HEK293 (cell line): ENCODE measurements at regions not wholly inside any gene's neighbourhood (a gene's known extent, or its start where the extent isn't known, plus 50 kb on each side); places are given as distances from the start of the nearest gene placed in this dataset.

Experiments
- CTCF ChIA-PET: fragments of 350-600 bp; formaldehyde crosslinking; extraction: SDS; loops from one replicate; lab custom pipeline; 2021; ENCODE audit warnings: antibody characterized with exemption; lab: Yijun Ruan, JAX
- POLR2A ChIA-PET: fragments of 300-600 bp; formaldehyde crosslinking; extraction: SDS; loops from one replicate; lab custom pipeline; 2020; ENCODE audit warnings: antibody characterized with exemption, inconsistent platforms; lab: Yijun Ruan, JAX
- H3K27ac ChIP-seq: fragments of 200-500 bp; sonication (Bioruptor generic); 2 replicates; pipeline ENCODE4 v1.5.1; 2014; ENCODE audit warnings: low read depth, low read length, control low read depth, inconsistent platforms; ENCODE audit errors: extremely low read depth
- H3K36me3 ChIP-seq, 2 experiments: fragments of 200-500 bp in 1 of 2; sonication (Bioruptor generic) in 1 of 2; 1 replicate in 1 of 2; 2 replicates in 1 of 2; pipeline ENCODE4 v1.5.1; 2014 to 2017; ENCODE audit warnings: inconsistent platforms in 2 of 2, low read length in 2 of 2; ENCODE audit not compliant: control insufficient read depth in 2 of 2, insufficient read depth in 1 of 2
- H3K4me1 ChIP-seq: fragments of 200-500 bp; sonication (Bioruptor generic); 2 replicates; pipeline ENCODE4 v1.5.1; 2014; ENCODE audit warnings: mild to moderate bottlenecking, low read length, inconsistent platforms; ENCODE audit not compliant: control insufficient read depth, insufficient read depth
- H3K4me3 ChIP-seq: 2 replicates; pipeline ENCODE4 v1.5.1; 2011; ENCODE audit warnings: low read depth, mild to moderate bottlenecking, control low read depth, low read length, moderate library complexity
- H3K9me3 ChIP-seq: fragments of 200-500 bp; sonication (Bioruptor generic); 2 replicates; pipeline ENCODE4 v1.5.1; 2014; ENCODE audit warnings: low read depth, low read length, inconsistent platforms; ENCODE audit not compliant: control insufficient read depth, insufficient read depth
- BCL11A ChIP-seq: fragments of 450-650 bp; formaldehyde crosslinking; IDR thresholded peaks from 2 replicates; pipeline ENCODE4 v1.5.1; 2016; ENCODE audit warnings: low read depth, missing biosample characterization, missing genetic modification characterization
- GLI2 ChIP-seq: fragments of 450-650 bp; formaldehyde crosslinking; IDR thresholded peaks from 2 replicates; pipeline ENCODE4; 2017; ENCODE audit warnings: missing biosample characterization, missing genetic modification characterization, low read depth, borderline replicate concordance
- GLI4 ChIP-seq: fragments of 450-650 bp; formaldehyde crosslinking; IDR thresholded peaks from 2 replicates; pipeline ENCODE4 v1.5.1; 2016; ENCODE audit warnings: missing biosample characterization, missing genetic modification characterization
- OSR2 ChIP-seq: fragments of 450-650 bp; formaldehyde crosslinking; IDR thresholded peaks from 2 replicates; pipeline ENCODE4 v1.5.1; 2016; ENCODE audit warnings: missing biosample characterization, missing genetic modification characterization
- TRIM28 ChIP-seq: IDR thresholded peaks from 2 replicates; pipeline ENCODE4 v1.6.1; 2011; ENCODE audit warnings: low read length, control low read depth, borderline replicate concordance
- ZNF112 ChIP-seq: fragments of 450-650 bp; formaldehyde crosslinking; IDR thresholded peaks from 2 replicates; pipeline ENCODE4 v1.5.0; 2017; ENCODE audit warnings: missing biosample characterization, missing genetic modification characterization
- ZNF114 ChIP-seq: fragments of 450-650 bp; formaldehyde crosslinking; IDR thresholded peaks from 2 replicates; pipeline ENCODE4 v1.5.0; 2017; ENCODE audit warnings: missing biosample characterization, missing genetic modification characterization
- ZNF155 ChIP-seq: fragments of 450-650 bp; formaldehyde crosslinking; IDR thresholded peaks from 2 replicates; pipeline ENCODE4 v1.5.1; 2016; ENCODE audit warnings: missing biosample characterization, missing genetic modification characterization
- ZNF248 ChIP-seq: fragments of 450-650 bp; formaldehyde crosslinking; IDR thresholded peaks from 2 replicates; pipeline ENCODE4 v1.5.1; 2017; ENCODE audit warnings: missing biosample characterization, missing genetic modification characterization
- ZNF274 ChIP-seq, 2 experiments: fragments of 200-500 bp in 1 of 2; fragments of 450-650 bp in 1 of 2; sonication (Bioruptor generic) in 1 of 2; formaldehyde crosslinking in 1 of 2; IDR thresholded peaks; 2 replicates each; pipeline versions ENCODE4 v1.5.1 to v1.6.1; 2014 to 2016; ENCODE audit warnings: borderline replicate concordance in 1 of 2, inconsistent platforms in 1 of 2, low read length in 1 of 2, missing biosample characterization in 1 of 2, missing genetic modification characterization in 1 of 2
- ZNF324 ChIP-seq: fragments of 450-650 bp; formaldehyde crosslinking; IDR thresholded peaks from 2 replicates; pipeline ENCODE4 v1.5.1; 2016; ENCODE audit warnings: missing biosample characterization, missing genetic modification characterization
- ZNF426 ChIP-seq: fragments of 450-650 bp; formaldehyde crosslinking; IDR thresholded peaks from 2 replicates; pipeline ENCODE4 v1.5.1; 2017; ENCODE audit warnings: missing biosample characterization, missing genetic modification characterization, mild to moderate bottlenecking, inconsistent platforms, moderate library complexity
- ZNF544 ChIP-seq: fragments of 450-650 bp; formaldehyde crosslinking; IDR thresholded peaks from 2 replicates; pipeline ENCODE4 v1.5.0; 2017; ENCODE audit warnings: missing biosample characterization, missing genetic modification characterization
- ZNF785 ChIP-seq: fragments of 450-650 bp; formaldehyde crosslinking; IDR thresholded peaks from 2 replicates; pipeline ENCODE4 v1.5.1; 2016; ENCODE audit warnings: missing biosample characterization, missing genetic modification characterization
- ZSCAN16 ChIP-seq: fragments of 450-650 bp; formaldehyde crosslinking; IDR thresholded peaks from 2 replicates; pipeline ENCODE4 v1.5.1; 2016; ENCODE audit warnings: missing biosample characterization, missing genetic modification characterization
- ZSCAN30 ChIP-seq: fragments of 450-650 bp; IDR thresholded peaks from 2 replicates; pipeline ENCODE4 v1.5.1; 2018; ENCODE audit warnings: missing biosample characterization, mild to moderate bottlenecking, missing genetic modification characterization, moderate library complexity
- TF ChIP-seq, protein P1 (sequence below): fragments of 450-650 bp; formaldehyde crosslinking; IDR thresholded peaks from 2 replicates; pipeline ENCODE4 v1.5.1; 2016; ENCODE audit warnings: missing biosample characterization, missing genetic modification characterization
- TF ChIP-seq, protein P2 (sequence below): fragments of 450-650 bp; formaldehyde crosslinking; IDR thresholded peaks from 2 replicates; pipeline ENCODE4 v1.5.1; 2016; ENCODE audit warnings: missing biosample characterization, missing genetic modification characterization
- TF ChIP-seq, protein P3 (sequence below): fragments of 450-650 bp; formaldehyde crosslinking; IDR thresholded peaks from 2 replicates; pipeline ENCODE4 v1.5.1; 2016; ENCODE audit warnings: missing biosample characterization, missing genetic modification characterization
- TF ChIP-seq, protein P4 (sequence below): fragments of 450-650 bp; formaldehyde crosslinking; IDR thresholded peaks from 2 replicates; pipeline ENCODE4 v1.5.1; 2016; ENCODE audit warnings: missing biosample characterization, missing genetic modification characterization, borderline replicate concordance
- TF ChIP-seq, protein P5 (sequence below): fragments of 450-650 bp; formaldehyde crosslinking; IDR thresholded peaks from 2 replicates; pipeline ENCODE4 v1.5.1; 2017; ENCODE audit warnings: missing biosample characterization, missing genetic modification characterization
- TF ChIP-seq, protein P6 (sequence below): fragments of 450-650 bp; formaldehyde crosslinking; IDR thresholded peaks from 2 replicates; pipeline ENCODE4 v1.5.1; 2016; ENCODE audit warnings: missing biosample characterization, missing genetic modification characterization
- TF ChIP-seq, protein P7 (sequence below): fragments of 450-650 bp; formaldehyde crosslinking; IDR thresholded peaks from 2 replicates; pipeline ENCODE4 v1.5.1; 2016; ENCODE audit warnings: missing biosample characterization, missing genetic modification characterization

DNA sequence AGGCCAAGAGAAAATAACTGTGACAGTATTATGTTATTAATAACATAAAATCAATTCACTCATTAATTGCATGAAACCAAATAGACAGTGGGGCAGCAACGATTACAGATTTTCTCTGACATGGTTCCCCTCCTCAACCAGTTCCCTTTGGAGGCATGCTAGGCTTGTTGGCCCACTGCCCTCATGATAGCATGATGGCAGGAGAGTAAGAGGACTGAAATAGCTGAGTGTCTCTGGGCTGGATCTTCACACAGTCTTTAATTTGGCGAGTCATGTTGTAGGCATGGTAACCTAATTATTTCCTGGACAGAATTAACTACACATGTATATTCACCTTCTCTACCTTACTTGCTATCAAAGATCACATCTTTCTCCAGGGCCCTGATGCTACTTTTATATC is 266.2 kb upstream of the PELI2 start (continued):
- TF ChIP-seq, protein P1, sequence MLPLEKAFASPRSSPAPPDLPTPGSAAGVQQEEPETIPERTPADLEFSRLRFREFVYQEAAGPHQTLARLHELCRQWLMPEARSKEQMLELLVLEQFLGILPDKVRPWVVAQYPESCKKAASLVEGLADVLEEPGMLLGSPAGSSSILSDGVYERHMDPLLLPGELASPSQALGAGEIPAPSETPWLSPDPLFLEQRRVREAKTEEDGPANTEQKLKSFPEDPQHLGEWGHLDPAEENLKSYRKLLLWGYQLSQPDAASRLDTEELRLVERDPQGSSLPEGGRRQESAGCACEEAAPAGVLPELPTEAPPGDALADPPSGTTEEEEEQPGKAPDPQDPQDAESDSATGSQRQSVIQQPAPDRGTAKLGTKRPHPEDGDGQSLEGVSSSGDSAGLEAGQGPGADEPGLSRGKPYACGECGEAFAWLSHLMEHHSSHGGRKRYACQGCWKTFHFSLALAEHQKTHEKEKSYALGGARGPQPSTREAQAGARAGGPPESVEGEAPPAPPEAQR (tag by site-specific recombination), result no peak
- TF ChIP-seq ZNF155 (tag by site-specific recombination) (no peak), ZSCAN30 (tag by site-specific recombination) (no peak), ZNF426 (tag by site-specific recombination) (no peak), GLI2 (tag by site-specific recombination) (no peak), ZNF274 (IDR thresholded peaks at IDR 0.05; ENCODE audit: low read length) (no peak), ZNF274 (tag by site-specific recombination; IDR thresholded peaks at IDR 0.05; ENCODE audit: borderline replicate concordance) (no peak)
- TF ChIP-seq, protein P2, sequence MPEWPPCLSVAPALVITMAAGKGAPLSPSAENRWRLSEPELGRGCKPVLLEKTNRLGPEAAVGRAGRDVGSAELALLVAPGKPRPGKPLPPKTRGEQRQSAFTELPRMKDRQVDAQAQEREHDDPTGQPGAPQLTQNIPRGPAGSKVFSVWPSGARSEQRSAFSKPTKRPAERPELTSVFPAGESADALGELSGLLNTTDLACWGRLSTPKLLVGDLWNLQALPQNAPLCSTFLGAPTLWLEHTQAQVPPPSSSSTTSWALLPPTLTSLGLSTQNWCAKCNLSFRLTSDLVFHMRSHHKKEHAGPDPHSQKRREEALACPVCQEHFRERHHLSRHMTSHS (tag by site-specific recombination), result no peak
- TF ChIP-seq, protein P3, sequence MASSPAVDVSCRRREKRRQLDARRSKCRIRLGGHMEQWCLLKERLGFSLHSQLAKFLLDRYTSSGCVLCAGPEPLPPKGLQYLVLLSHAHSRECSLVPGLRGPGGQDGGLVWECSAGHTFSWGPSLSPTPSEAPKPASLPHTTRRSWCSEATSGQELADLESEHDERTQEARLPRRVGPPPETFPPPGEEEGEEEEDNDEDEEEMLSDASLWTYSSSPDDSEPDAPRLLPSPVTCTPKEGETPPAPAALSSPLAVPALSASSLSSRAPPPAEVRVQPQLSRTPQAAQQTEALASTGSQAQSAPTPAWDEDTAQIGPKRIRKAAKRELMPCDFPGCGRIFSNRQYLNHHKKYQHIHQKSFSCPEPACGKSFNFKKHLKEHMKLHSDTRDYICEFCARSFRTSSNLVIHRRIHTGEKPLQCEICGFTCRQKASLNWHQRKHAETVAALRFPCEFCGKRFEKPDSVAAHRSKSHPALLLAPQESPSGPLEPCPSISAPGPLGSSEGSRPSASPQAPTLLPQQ (tag by site-specific recombination), result no peak
- TF ChIP-seq, protein P4, sequence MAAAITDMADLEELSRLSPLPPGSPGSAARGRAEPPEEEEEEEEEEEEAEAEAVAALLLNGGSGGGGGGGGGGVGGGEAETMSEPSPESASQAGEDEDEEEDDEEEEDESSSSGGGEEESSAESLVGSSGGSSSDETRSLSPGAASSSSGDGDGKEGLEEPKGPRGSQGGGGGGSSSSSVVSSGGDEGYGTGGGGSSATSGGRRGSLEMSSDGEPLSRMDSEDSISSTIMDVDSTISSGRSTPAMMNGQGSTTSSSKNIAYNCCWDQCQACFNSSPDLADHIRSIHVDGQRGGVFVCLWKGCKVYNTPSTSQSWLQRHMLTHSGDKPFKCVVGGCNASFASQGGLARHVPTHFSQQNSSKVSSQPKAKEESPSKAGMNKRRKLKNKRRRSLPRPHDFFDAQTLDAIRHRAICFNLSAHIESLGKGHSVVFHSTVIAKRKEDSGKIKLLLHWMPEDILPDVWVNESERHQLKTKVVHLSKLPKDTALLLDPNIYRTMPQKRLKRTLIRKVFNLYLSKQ (tag by site-specific recombination), result no peak
- TF ChIP-seq, all 188 proteins: peak for 0

DNA sequence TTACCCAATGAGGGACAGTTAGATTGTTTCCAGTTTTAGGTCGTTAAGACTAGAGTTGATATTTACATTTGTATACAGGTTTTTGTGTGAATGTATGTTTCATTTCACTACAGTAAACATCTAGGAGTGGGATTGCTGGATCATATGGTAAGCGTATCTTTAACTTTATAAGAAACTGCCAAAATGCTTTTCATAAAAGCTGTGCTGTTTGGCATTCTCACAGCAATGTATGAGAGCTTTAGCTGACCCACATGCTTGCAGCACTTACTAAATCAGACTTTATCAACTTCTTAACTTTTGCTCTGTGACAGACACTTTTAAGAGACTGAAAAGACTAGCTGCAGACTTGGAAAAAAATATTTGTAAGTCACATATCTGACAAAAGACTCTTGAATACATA is 262.5 kb upstream of the PELI2 start:
- Histone ChIP-seq H3K36me3 (no peaks in the 10 kb centered on the region), H3K4me3 (no peak overlapping the region), H3K9me3 (no peaks in the 10 kb centered on the region), H3K27ac (no peak overlapping the region), H3K4me1 (no peaks in the 10 kb centered on the region)
- ChIA-PET CTCF (no interaction called here), POLR2A (no interaction called here)
- TF ChIP-seq, protein P5, sequence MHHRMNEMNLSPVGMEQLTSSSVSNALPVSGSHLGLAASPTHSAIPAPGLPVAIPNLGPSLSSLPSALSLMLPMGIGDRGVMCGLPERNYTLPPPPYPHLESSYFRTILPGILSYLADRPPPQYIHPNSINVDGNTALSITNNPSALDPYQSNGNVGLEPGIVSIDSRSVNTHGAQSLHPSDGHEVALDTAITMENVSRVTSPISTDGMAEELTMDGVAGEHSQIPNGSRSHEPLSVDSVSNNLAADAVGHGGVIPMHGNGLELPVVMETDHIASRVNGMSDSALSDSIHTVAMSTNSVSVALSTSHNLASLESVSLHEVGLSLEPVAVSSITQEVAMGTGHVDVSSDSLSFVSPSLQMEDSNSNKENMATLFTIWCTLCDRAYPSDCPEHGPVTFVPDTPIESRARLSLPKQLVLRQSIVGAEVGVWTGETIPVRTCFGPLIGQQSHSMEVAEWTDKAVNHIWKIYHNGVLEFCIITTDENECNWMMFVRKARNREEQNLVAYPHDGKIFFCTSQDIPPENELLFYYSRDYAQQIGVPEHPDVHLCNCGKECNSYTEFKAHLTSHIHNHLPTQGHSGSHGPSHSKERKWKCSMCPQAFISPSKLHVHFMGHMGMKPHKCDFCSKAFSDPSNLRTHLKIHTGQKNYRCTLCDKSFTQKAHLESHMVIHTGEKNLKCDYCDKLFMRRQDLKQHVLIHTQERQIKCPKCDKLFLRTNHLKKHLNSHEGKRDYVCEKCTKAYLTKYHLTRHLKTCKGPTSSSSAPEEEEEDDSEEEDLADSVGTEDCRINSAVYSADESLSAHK, result no peak
- TF ChIP-seq ZNF248 (tag by site-specific recombination) (no peak), TRIM28 (no peak), ZNF114 (tag by site-specific recombination) (no peak), ZNF112 (tag by site-specific recombination) (no peak), ZNF785 (tag by site-specific recombination) (no peak), GLI4 (no peak), ZNF544 (tag by site-specific recombination) (no peak), BCL11A (tag by site-specific recombination) (no peak), ZNF274 (IDR thresholded peaks at IDR 0.05; ENCODE audit: low read length) (no peak), ZNF274 (tag by site-specific recombination; IDR thresholded peaks at IDR 0.05; ENCODE audit: borderline replicate concordance) (no peak), OSR2 (tag by site-specific recombination) (no peak), ZNF324 (no peak), ZSCAN16 (tag by site-specific recombination) (no peak)
- TF ChIP-seq, protein P6, sequence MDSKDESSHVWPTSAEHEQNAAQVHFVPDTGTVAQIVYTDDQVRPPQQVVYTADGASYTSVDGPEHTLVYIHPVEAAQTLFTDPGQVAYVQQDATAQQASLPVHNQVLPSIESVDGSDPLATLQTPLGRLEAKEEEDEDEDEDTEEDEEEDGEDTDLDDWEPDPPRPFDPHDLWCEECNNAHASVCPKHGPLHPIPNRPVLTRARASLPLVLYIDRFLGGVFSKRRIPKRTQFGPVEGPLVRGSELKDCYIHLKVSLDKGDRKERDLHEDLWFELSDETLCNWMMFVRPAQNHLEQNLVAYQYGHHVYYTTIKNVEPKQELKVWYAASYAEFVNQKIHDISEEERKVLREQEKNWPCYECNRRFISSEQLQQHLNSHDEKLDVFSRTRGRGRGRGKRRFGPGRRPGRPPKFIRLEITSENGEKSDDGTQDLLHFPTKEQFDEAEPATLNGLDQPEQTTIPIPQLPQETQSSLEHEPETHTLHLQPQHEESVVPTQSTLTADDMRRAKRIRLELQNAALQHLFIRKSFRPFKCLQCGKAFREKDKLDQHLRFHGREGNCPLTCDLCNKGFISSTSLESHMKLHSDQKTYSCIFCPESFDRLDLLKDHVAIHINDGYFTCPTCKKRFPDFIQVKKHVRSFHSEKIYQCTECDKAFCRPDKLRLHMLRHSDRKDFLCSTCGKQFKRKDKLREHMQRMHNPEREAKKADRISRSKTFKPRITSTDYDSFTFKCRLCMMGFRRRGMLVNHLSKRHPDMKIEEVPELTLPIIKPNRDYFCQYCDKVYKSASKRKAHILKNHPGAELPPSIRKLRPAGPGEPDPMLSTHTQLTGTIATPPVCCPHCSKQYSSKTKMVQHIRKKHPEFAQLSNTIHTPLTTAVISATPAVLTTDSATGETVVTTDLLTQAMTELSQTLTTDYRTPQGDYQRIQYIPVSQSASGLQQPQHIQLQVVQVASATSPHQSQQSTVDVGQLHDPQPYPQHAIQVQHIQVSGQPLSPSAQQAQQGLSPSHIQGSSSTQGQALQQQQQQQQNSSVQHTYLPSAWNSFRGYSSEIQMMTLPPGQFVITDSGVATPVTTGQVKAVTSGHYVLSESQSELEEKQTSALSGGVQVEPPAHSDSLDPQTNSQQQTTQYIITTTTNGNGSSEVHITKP (tag by site-specific recombination), result no peak
- TF ChIP-seq, protein P7, sequence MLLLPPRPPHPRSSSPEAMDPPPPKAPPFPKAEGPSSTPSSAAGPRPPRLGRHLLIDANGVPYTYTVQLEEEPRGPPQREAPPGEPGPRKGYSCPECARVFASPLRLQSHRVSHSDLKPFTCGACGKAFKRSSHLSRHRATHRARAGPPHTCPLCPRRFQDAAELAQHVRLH, result no peak
- TF ChIP-seq, protein P3 (tag by site-specific recombination), result no peak
